ENCODE measurements at regions not wholly inside any gene's neighbourhood (a gene's known extent, or its start where the extent isn't known, plus 50 kb on each side); places are given as distances from the start of the nearest gene placed in this dataset.

- H3K36me3 Mint-ChIP-seq (ENCODE audit: insufficient read depth in 1 of 3, low read depth in 3 of 3), result no peaks in the 10 kb centered on the region
- peaks cover 10 to 29% of the 10 kb centered on the region in 2 experiments for H3K4me1 Mint-ChIP-seq
- Histone ChIP-seq H4K5ac (ENCODE audit: insufficient read length, low read depth, low read length) (no peak overlapping the region), H2AK5ac (ENCODE audit: insufficient read length, low read length) (no peak overlapping the region), H4K91ac (ENCODE audit: insufficient read length, low read depth, low read length) (no peak overlapping the region), H3T11ph (ENCODE audit: low read length) (no peak overlapping the region), H3K4ac (ENCODE audit: low read depth, low read length) (no peak overlapping the region), H3K23ac (ENCODE audit: insufficient read length, low read depth, low read length) (no peak overlapping the region), H3K23me2 (ENCODE audit: insufficient read length, low read depth, low read length, poor library complexity, severe bottlenecking) (no peaks in the 10 kb centered on the region), H2AFZ (ENCODE audit: low read length) (no peak overlapping the region), H3K79me1 (ENCODE audit: insufficient read depth, low read depth, low read length, poor library complexity, severe bottlenecking) (no peaks in the 10 kb centered on the region), H3K79me2 (ENCODE audit: insufficient read depth, low read length) (no peaks in the 10 kb centered on the region; the same call in 1 of the 2 replicates), H3K27me3 (ENCODE audit: insufficient read depth, low read length) (no peaks in the 10 kb centered on the region), H2BK12ac (ENCODE audit: insufficient read length, low read depth, low read length) (no peak overlapping the region), H3K14ac (ENCODE audit: insufficient read depth, low read length) (no peak overlapping the region), H3K4me1 (ENCODE audit: insufficient read depth, low read length) (no peaks in the 10 kb centered on the region), H3K9me3 (ENCODE audit: control insufficient read depth, low read depth, low read length) (no peaks in the 10 kb centered on the region), H3K9ac (ENCODE audit: extremely low read depth, insufficient read length, low read length) (no peak overlapping the region), H3K27ac (ENCODE audit: insufficient read length, low read depth, low read length) (no peak overlapping the region), H4K8ac (replicated peaks; ENCODE audit: insufficient read length, low read depth, low read length) (no peak overlapping the region), H4K20me1 (ENCODE audit: control insufficient read depth, insufficient read depth, insufficient read length) (no peaks in the 10 kb centered on the region), H2BK5ac (ENCODE audit: insufficient read length, low read length) (no peak overlapping the region), H2BK120ac (ENCODE audit: low read depth, low read length, poor library complexity, severe bottlenecking) (no peak overlapping the region), H3K4me2 (ENCODE audit: insufficient read depth, insufficient read length, low read length) (no peak overlapping the region), H2BK15ac (ENCODE audit: low read depth, low read length) (no peak overlapping the region), H3K18ac (ENCODE audit: insufficient read length, low read depth, low read length) (no peak overlapping the region), H3K56ac (ENCODE audit: insufficient read length, low read depth, low read length) (no peak overlapping the region), H2BK20ac (ENCODE audit: low read depth, low read length, poor library complexity, severe bottlenecking) (no peak overlapping the region)
- H3K27me3 Mint-ChIP-seq (ENCODE audit: low read depth), result peaks cover 5% of the 10 kb centered on the region; the same call in 1 of the 2 replicates
- peak overlapping the region in 1 of 3 experiments; percentile 25; a peak in 2 of 7 replicates for H3K27ac Mint-ChIP-seq
- no peaks in the 10 kb centered on the region for H3K9me3 Mint-ChIP-seq
- WGBS (ENCODE audit: extremely low coverage, insufficient read length, low lambda C conversion rate), result no CpG with 5 or more reads among the region's 8 CpGs
- DNase-seq, result no peak
- no peak overlapping the region; a peak in 1 of 5 replicates for H3K4me3 Mint-ChIP-seq
- no peak for TF ChIP-seq CTCF (conservative IDR thresholded peaks at IDR 0.05)
Observed at GRCh38 chr16:85246973-85247372, 134.7 kb upstream of the CIBAR2 start.

Data from H9 (cell line).